DMS53 (cell line): ENCODE measurements at regions not wholly inside any gene's neighbourhood (a gene's known extent, or its start where the extent isn't known, plus 50 kb on each side); places are given as distances from the start of the nearest gene placed in this dataset.
A peak's percentile ranks its signal among the peaks of the same experiment; 100 is the strongest.
"Not testable (repeated sequence)": the region's sequence is repeated elsewhere in the genome, so short reads cannot be mapped to it uniquely, and the experiment has no call there.

Experiments
- DNase-seq: peaks from one replicate; lab custom pipeline; 2025; lab: John Stamatoyannopoulos, UW

GRCh38 chr11:104776501-104777170 lies 121.6 kb downstream of the CASP12 start:
- DNase-seq = peak; percentile 13

DNA sequence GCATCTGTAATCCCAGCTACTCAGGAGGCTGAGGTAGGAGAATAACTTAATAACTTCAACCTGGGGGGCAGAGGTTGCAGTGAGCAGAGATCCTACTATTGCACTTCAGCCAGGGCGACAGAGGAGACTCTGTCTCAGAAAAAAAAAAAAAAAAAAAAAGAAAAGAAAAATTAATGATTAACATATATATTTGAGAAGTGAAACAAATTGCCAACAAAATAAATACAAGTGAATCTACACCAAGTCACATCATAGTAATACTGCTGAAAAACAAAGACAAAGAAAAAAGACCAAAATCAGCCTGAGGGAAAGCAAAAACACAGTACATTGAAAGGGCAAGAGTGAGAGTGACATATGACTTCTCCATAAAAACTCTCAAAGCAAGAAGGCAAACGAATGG lies 123.7 kb downstream of the CASP12 start:
- DNase-seq = peak; percentile 44

DNA sequence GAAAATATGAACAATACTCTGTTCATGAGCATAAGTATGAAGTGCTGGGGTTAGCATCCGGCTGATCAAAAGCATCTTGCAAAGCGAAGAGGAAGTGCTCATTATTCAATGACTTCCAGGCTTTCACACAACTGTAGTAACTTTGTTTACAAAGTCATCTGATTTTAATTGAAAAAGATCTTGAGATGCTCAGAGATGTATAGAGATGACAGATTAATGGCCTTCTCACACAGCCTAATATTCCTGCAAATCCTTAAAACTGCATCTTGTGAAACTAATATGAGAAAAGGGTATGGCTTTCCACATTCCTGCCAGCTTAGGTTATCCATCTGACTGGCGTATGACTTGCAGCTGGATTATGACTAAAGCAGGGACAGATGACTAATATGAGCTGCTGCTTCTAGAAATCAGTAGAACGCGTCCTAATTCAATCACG lies 125.4 kb downstream of the CASP12 start:
- peak; percentile 65 for DNase-seq

- DNase-seq = peak; percentile 79
These were observed 126.5 kb downstream of the CASP12 start for GRCh38 chr11:104771763-104772162.

GRCh38 chr11:104771046-104771445 lies 127.2 kb downstream of the CASP12 start:
- not testable (repeated sequence) for DNase-seq

- DNase-seq = no peak
These were observed 132.7 kb downstream of the CASP12 start for GRCh38 chr11:104765401-104766095.

DNA sequence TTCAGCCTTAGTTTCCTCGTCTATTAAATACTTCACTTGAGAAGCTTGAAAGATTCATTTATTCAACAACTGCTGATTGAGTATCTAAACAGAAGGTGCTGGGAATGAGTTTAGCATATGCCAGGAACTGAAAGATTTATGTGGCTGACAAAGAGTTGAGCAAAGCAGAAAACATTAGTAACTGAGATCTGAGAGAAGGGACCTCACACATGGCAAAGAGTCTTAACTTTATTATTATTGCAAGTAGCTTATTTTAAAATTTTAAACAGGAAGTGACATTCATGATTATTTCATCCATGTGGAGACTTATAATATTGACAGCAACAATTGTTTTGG lies 133.6 kb downstream of the CASP12 start:
- DNase-seq = no peak

GRCh38 chr11:104763930-104764709 lies 134.1 kb downstream of the CASP12 start:
- DNase-seq = no peak

DNA sequence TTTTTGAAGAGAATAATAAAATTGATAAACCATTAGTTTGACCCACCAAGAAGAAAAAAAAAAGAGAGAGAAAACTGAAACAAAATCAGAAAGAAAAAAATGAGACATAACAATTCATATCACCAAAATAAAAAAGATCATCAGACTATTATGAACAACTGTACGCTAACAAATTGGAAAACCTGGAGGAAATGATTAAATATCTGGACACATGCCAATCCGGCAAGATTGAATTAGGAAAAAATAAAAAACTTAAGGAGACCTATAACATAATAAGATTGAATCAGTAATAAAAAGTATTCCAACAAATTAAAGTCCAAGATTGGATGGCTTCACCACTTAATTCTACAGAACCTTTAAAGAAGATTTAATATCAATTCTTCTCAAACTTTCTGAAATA lies 136.7 kb downstream of the CASP12 start:
- DNase-seq = no peak

DNA sequence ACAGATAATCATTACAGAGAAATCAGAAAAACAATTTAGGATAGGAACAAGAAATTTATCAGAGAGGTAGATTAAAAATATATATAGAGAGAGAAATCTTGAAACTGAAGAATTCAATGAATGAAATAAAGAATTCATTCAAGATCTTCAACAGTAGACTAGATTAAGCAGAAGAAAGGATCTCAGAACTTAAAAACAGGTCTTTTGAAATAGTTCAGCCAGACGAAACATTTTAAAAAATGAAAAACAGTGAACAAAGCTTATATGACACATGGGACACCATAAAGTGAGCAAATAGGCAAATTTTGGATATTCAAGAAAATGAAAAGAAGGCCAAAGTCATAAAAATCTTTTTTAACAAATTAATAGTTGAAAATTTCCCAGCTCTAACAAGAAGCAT lies 138.8 kb downstream of the CASP12 start:
- DNase-seq = no peak

DNA sequence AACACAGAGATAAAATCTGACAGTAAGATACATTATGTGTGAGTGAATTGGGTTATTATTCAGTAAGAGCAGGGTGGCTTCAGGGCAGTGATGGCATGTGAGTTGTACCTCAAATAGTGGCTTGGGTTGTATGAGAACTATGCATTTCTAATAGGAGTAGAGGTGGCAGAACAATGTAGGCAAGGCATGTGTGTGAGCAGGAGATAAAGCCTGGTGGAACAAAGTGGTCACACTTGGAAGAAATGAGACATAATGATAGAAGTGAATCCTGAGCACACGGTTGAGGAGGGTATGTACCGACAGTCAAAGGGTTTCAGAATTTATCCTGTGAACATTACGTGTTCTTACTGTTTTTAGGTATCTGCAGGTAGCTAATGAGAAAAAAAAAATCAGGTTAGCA lies 159.3 kb downstream of the CASP12 start:
- no peak for DNase-seq

- no peak for DNase-seq
These were observed 160.1 kb downstream of the CASP12 start for GRCh38 chr11:104738208-104738607.

DNA sequence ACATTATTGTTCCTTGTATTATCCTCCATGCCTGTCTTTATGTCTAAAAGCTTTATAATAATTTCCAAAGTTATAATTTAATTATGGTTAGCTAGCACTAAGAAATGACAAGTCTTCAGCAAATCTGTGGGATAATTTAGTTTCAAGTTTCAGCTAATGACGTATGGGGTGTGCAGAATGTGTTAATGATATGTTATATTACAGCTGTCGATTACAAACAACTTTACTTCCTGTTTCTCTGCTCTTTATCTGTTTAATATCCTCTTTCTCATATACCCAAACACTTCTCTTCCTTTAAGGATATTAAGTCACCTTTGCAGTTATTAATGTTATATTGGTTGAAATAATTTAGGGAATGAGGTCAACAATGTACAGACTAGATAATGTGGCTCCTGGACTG lies 161.8 kb downstream of the CASP12 start:
- DNase-seq = no peak

GRCh38 chr11:104734998-104735397 lies 163.3 kb downstream of the CASP12 start:
- DNase-seq = no peak

GRCh38 chr11:104731890-104732289 lies 166.4 kb downstream of the CASP12 start:
- DNase-seq = no peak

GRCh38 chr11:104728927-104729326 lies 169.3 kb downstream of the CASP12 start:
- no peak for DNase-seq

DNA sequence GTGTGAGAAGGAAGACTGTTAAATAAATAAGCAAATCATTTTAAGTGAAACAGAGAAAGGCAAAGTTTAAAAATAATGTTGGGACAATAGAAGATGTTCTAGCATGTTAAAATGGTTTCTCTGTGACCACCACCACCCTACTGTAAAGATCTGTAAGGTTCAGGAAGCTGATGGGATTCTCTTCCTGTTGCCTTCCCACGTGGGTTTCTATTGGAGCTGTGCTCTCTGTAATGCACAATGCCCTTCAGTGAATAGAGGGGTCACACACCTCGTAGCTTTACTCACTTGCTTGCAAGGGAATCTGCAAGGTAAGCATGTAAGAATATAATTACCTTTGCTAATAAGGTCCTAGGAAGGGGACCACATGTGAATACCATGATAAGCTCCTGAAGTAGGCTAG lies 170.5 kb downstream of the CASP12 start:
- DNase-seq = no peak

DNA sequence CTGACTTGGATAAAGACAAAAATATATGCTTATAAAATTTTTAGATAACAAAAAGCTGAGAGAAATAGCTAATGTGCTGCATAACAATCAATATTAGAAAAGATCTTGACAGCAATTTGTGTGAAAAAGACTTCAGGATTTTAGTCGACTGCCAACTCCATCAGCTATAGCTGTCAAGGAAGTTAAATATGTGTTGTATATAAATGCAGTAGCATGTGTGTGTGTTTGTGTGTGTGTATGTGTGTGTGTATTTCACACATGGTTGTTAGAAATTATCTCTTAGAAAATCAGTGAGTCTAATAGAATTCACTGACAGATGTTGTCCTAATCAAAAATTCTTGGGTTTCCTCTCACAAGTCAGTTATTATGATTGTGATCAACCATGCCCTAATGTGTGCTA lies 171.2 kb downstream of the CASP12 start:
- DNase-seq = no peak

- no peak for DNase-seq
These were observed 172.4 kb downstream of the CASP12 start for GRCh38 chr11:104725796-104726408.

- no peak for DNase-seq
These were observed 184.9 kb downstream of the CASP12 start for GRCh38 chr11:104713401-104713800.

- DNase-seq = peak; percentile 75
These were observed 192.6 kb downstream of the CASP12 start for GRCh38 chr11:104705490-104706190.

DNA sequence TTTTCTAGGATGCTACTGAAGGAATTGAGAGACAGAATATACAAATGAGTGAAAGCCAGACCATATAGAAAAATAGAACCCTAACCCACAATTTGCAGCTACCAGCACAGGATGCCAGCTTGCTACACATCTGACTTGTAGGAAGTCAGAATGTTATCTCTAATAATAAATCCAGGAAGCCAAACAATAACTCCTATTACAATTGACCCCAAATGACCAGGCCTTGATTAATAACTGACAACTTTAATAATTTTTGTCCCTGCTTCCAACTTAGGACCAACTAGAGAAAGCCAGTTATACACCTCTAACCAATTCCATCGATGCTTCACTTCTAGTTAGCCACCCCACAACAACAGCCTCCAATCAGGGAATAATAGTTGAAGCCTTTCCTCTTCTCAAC lies 193.4 kb downstream of the CASP12 start:
- no peak for DNase-seq
